RWPE2 (cell line): ENCODE measurements at regions not wholly inside any gene's neighbourhood (a gene's known extent, or its start where the extent isn't known, plus 50 kb on each side); places are given as distances from the start of the nearest gene placed in this dataset.

Source experiments
- ATAC-seq: fragments of 200-7000 bp; cut with Tn5 transposase; 3 replicates; pipeline ENCODE4 v1.9.1; 2021; ENCODE audit warnings: low read depth
- DNase-seq: peaks from one replicate; pipeline ENCODE4 v3.0.0-alpha.2; 2020; ENCODE audit warnings: low spot score
- H3K27ac ChIP-seq: fragments of 450-650 bp; 2 replicates; pipeline ENCODE4 v1.5.1; 2017; ENCODE audit warnings: mild to moderate bottlenecking; ENCODE audit not compliant: poor library complexity, severe bottlenecking
- H3K27me3 ChIP-seq: fragments of 250-450 bp; sonication (Bioruptor Pico); 2 replicates; pipeline ENCODE4 v1.5.1; 2021; ENCODE audit warnings: mild to moderate bottlenecking, moderate library complexity; ENCODE audit not compliant: insufficient read depth, poor library complexity, severe bottlenecking
- H3K36me3 ChIP-seq: fragments of 250-450 bp; sonication (Bioruptor Pico); 2 replicates; pipeline ENCODE4 v1.5.1; 2020; ENCODE audit warnings: low read depth, mild to moderate bottlenecking, moderate library complexity
- H3K4me1 ChIP-seq: fragments of 250-450 bp; sonication (Bioruptor Pico); 2 replicates; pipeline ENCODE4 v1.5.1; 2021; ENCODE audit warnings: mild to moderate bottlenecking, moderate library complexity; ENCODE audit not compliant: insufficient read depth, poor library complexity, severe bottlenecking
- H3K4me3 ChIP-seq: fragments of 250-450 bp; sonication (Bioruptor Pico); 2 replicates; pipeline ENCODE4 v1.5.1; 2021; ENCODE audit warnings: mild to moderate bottlenecking, moderate library complexity; ENCODE audit not compliant: severe bottlenecking
- H3K9me3 ChIP-seq: fragments of 250-450 bp; sonication (Bioruptor Pico); 2 replicates; pipeline ENCODE4 v1.5.1; 2021; ENCODE audit warnings: mild to moderate bottlenecking, moderate library complexity; ENCODE audit not compliant: severe bottlenecking
- TF ChIP-seq, protein P1 (sequence below): fragments of 450-650 bp; IDR thresholded peaks from one replicate; pipeline ENCODE4 v1.5.1; 2017; ENCODE audit warnings: mild to moderate bottlenecking, moderate library complexity; ENCODE audit not compliant: poor library complexity, severe bottlenecking

- Histone ChIP-seq H3K27ac (no peak overlapping the region), H3K4me3 (no peak overlapping the region), H3K36me3 (no peaks in the 10 kb centered on the region), H3K27me3 (no peaks in the 10 kb centered on the region), H3K4me1 (no peaks in the 10 kb centered on the region), H3K9me3 (no peaks in the 10 kb centered on the region)
- TF ChIP-seq, protein P1, sequence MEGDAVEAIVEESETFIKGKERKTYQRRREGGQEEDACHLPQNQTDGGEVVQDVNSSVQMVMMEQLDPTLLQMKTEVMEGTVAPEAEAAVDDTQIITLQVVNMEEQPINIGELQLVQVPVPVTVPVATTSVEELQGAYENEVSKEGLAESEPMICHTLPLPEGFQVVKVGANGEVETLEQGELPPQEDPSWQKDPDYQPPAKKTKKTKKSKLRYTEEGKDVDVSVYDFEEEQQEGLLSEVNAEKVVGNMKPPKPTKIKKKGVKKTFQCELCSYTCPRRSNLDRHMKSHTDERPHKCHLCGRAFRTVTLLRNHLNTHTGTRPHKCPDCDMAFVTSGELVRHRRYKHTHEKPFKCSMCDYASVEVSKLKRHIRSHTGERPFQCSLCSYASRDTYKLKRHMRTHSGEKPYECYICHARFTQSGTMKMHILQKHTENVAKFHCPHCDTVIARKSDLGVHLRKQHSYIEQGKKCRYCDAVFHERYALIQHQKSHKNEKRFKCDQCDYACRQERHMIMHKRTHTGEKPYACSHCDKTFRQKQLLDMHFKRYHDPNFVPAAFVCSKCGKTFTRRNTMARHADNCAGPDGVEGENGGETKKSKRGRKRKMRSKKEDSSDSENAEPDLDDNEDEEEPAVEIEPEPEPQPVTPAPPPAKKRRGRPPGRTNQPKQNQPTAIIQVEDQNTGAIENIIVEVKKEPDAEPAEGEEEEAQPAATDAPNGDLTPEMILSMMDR: no peak
- ATAC-seq: no peak
- DNase-seq: no peak
Measured at GRCh38 chr11:25988178-25988577, 343.8 kb upstream of the ANO3 start.

GRCh38 chr11:25990406-25990805 lies 341.5 kb upstream of the ANO3 start:
- no peak overlapping the region for H3K4me3 ChIP-seq
- no peak for ATAC-seq
- no peaks in the 10 kb centered on the region for H3K27me3 ChIP-seq
- no peak for DNase-seq
- H3K36me3 ChIP-seq: no peaks in the 10 kb centered on the region
- H3K4me1 ChIP-seq: no peaks in the 10 kb centered on the region
- H3K27ac ChIP-seq: no peak overlapping the region
- H3K9me3 ChIP-seq: no peaks in the 10 kb centered on the region
- TF ChIP-seq, protein P1: no peak

DNA sequence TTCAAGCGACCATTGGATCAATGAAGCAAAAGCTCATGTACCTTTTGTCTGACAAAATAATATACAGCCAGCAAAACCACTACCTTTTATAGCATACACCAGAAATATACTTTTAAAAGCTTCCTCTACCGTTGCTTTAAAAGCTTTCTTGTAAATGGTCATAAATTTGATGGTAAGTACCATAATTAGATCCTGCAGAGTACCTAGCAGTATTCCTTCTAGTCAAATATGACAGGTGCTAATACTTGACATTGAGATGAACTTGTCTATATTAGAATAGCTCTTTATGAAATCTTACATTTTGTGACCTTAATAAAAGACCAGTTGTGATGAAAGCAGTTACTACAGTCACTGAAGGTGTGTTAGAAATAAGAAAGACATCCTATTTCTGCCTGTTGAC lies 340.5 kb upstream of the ANO3 start:
- Histone ChIP-seq H3K4me1 (no peaks in the 10 kb centered on the region), H3K27me3 (no peaks in the 10 kb centered on the region), H3K27ac (no peak overlapping the region), H3K36me3 (no peaks in the 10 kb centered on the region), H3K4me3 (no peak overlapping the region), H3K9me3 (peaks cover 3% of the 10 kb centered on the region)
- DNase-seq (no peak), ATAC-seq (no peak)
- TF ChIP-seq, protein P1: no peak

GRCh38 chr11:25992294-25992693 lies 339.6 kb upstream of the ANO3 start:
- Histone ChIP-seq H3K36me3 (no peaks in the 10 kb centered on the region), H3K27ac (no peak overlapping the region), H3K4me3 (no peak overlapping the region), H3K4me1 (no peaks in the 10 kb centered on the region), H3K9me3 (peaks cover 3% of the 10 kb centered on the region), H3K27me3 (no peaks in the 10 kb centered on the region)
- DNase-seq: no peak
- TF ChIP-seq, protein P1: no peak
- no peak for ATAC-seq

DNA sequence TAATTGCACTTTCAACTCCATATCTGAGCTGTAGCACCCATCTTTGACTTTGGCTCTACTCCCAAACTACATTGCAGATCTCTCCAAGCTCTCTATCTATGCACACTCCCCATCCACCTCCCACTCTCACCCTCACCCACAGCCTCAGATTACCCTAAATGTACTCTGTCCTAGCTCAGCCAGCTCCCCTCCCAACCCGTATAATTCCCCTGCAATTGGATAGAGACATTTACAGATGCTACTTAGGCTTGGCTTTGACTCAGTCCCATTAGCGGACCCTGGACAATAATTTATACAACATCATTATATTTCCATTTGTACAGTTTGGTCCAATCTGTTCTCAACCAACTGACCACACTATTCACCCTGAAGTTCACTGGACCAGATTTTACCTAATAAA lies 338.9 kb upstream of the ANO3 start:
- DNase-seq: no peak
- no peak overlapping the region for H3K4me3 ChIP-seq
- peaks cover 3% of the 10 kb centered on the region for H3K9me3 ChIP-seq
- no peaks in the 10 kb centered on the region for H3K4me1 ChIP-seq
- H3K36me3 ChIP-seq: no peaks in the 10 kb centered on the region
- H3K27ac ChIP-seq: no peak overlapping the region
- TF ChIP-seq, protein P1: no peak
- H3K27me3 ChIP-seq: no peaks in the 10 kb centered on the region
- ATAC-seq: no peak
